ENCODE measurements at regions not wholly inside any gene's neighbourhood (a gene's known extent, or its start where the extent isn't known, plus 50 kb on each side); places are given as distances from the start of the nearest gene placed in this dataset.

- TF ChIP-seq MAX (IDR thresholded peaks at IDR 0.05; ENCODE audit: insufficient read depth, insufficient read length), result no peak
- no peak for TF ChIP-seq EZH2 (IDR thresholded peaks at IDR 0.05; ENCODE audit: borderline replicate concordance, low read depth, low read length, severe bottlenecking)
- no peak for TF ChIP-seq POLR2A (IDR thresholded peaks at IDR 0.05; ENCODE audit: low read depth, low read length)
Observed at GRCh38 chr11:71140206-71140919, 112.0 kb downstream of the SHANK2 start.

All from endothelial cell of umbilical vein (primary cell).